GM10266 (cell line): ENCODE measurements at regions not wholly inside any gene's neighbourhood (a gene's known extent, or its start where the extent isn't known, plus 50 kb on each side); places are given as distances from the start of the nearest gene placed in this dataset.

Experiments used
- DNase-seq: peaks from one replicate; pipeline ENCODE4 v3.0.0; 2012; ENCODE audit errors: extremely low spot score
- CTCF ChIP-seq: IDR thresholded peaks from 2 replicates; pipeline ENCODE4 v1.5.1; 2012; ENCODE audit warnings: mild to moderate bottlenecking, low read depth; ENCODE audit not compliant: control insufficient read depth, insufficient read depth; ENCODE audit errors: missing control alignments

DNA sequence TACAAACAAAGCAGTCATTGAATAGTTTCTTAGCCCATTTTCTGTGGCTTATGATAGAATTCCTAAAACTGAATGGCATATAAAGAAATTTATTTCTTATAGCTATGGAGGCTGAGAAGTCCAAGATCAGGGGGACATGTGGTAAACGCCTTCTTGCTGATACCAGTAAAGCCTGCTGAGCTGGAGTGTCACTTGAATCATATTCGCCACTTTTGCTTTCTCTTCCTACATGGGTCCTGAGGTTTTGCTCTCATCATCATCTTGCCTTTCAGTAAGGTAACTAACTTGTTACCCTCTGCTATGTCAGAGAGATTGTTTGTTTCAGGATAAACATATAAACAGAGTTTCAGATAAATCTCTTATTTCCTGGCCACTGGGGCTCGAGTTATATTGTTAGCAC, 203.3 kb upstream of the DMRT1 start:
- TF ChIP-seq CTCF, result no peak
- DNase-seq, result no peak

DNA sequence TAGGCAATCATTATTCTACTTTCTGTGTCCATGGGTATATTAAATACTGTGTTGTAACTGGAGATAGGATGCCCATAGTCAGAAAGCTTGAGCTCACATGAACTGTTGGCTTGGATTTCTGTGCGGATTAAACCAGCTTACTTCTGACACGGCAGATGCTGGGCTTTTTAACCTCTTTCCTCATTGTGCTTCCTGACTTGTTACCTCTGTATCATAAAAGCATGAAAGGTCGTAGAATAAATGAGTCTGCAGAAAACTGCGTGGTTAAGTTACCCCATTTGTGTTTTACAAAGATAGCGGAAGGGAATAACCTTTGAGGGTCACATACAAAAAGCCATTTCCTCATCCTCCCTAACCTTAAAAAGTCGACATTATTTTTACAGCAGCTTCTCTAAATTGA, 199.5 kb upstream of the DMRT1 start:
- no peak for TF ChIP-seq CTCF
- no peak for DNase-seq

GRCh38 chr9:643966-644365, 197.5 kb upstream of the DMRT1 start:
- no peak for DNase-seq
- no peak for TF ChIP-seq CTCF

GRCh38 chr9:647522-647921, 194.0 kb upstream of the DMRT1 start:
- no peak for DNase-seq
- TF ChIP-seq CTCF, result no peak

GRCh38 chr9:649128-650074, 192.1 kb upstream of the DMRT1 start:
- DNase-seq, result no peak
- no peak for TF ChIP-seq CTCF

DNA sequence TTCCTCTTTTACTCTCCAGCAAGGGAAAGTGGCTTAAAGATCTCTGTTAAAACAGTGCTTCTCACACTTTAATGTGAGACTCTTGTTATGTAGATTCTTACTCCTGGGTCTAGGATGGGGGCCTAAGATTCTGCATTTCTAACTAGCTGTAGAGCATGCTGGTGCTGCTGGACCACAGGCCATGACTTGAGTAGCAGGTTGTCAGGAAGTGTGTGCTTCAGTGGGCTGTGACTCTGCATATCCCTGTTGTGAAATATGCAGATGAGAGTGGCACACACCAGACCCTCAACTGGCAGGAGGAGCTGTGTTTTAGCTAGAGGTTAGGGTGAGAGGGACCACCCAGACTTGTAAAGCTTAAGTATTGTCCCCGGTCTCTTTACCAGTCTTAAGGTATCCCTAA, 191.1 kb upstream of the DMRT1 start:
- no peak for DNase-seq
- TF ChIP-seq CTCF, result no peak

DNA sequence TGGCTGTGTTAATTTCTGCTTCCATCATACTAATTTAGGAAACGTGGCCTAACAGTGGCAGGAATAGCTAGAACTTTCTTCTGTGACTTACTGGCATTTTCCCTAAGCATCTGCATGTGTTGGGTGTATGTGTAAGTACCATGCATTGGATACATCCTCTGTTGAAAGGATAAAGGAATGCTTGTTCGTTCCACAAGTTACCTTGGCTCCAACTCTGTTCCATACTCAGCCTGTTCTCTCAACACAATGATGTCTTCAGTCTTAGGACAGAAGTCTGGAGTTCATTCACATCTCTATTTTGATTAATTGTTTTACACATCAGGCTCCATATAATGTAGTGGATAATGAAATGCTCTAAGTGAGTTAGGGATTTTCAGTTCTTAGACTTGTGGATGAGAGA, 190.1 kb upstream of the DMRT1 start:
- no peak for TF ChIP-seq CTCF
- DNase-seq, result no peak
